Coronary artery (tissue), 2 donors: ENCODE measurements at regions not wholly inside any gene's neighbourhood (a gene's known extent, or its start where the extent isn't known, plus 50 kb on each side); places are given as distances from the start of the nearest gene placed in this dataset.

Experiments
- DNase-seq: peaks from one replicate; pipeline ENCODE4 v3.0.0-alpha.2; 2017; ENCODE audit warnings: low spot score
- H3K27ac ChIP-seq, 2 donors: fragments of 200-600 bp; sonication (generic); one replicate each; pipeline ENCODE4 v1.5.1; 2016 to 2019
- H3K4me3 ChIP-seq: fragments of 200-600 bp; sonication (generic); 2 replicates; pipeline ENCODE4 v1.5.1; 2016; ENCODE audit warnings: mild to moderate bottlenecking, moderate library complexity
- CTCF ChIP-seq: fragments of 200-600 bp; sonication (generic); IDR thresholded peaks from one replicate; pipeline ENCODE4 v1.5.1; 2019; ENCODE audit warnings: antibody characterized with exemption

- DNase-seq, result no peak
- Histone ChIP-seq H3K4me3 (no peak overlapping the region), H3K27ac (peak overlapping the region in 1 of 2 donors; percentile 46)
- TF ChIP-seq CTCF, result no peak
These were observed 81.9 kb upstream of the TSPAN8 start for GRCh38 chr12:71239731-71240130.

- Histone ChIP-seq H3K4me3 (no peak overlapping the region), H3K27ac (no peak overlapping the region)
- DNase-seq, result no peak
- TF ChIP-seq CTCF, result no peak
These were observed 79.3 kb upstream of the TSPAN8 start for GRCh38 chr12:71237128-71237527.

- no peak for TF ChIP-seq CTCF
- Histone ChIP-seq H3K4me3 (no peak overlapping the region), H3K27ac (no peak overlapping the region)
- DNase-seq, result no peak
These were observed 78.4 kb upstream of the TSPAN8 start for GRCh38 chr12:71236133-71236660.

- Histone ChIP-seq H3K4me3 (no peak overlapping the region), H3K27ac (no peak overlapping the region)
- TF ChIP-seq CTCF, result no peak
- DNase-seq, result no peak
These were observed 75.3 kb upstream of the TSPAN8 start for GRCh38 chr12:71233083-71233482.

- TF ChIP-seq CTCF, result no peak
- Histone ChIP-seq H3K4me3 (no peak overlapping the region), H3K27ac (no peak overlapping the region)
- DNase-seq, result no peak
These were observed 72.7 kb upstream of the TSPAN8 start for GRCh38 chr12:71230542-71230941.

GRCh38 chr12:71223139-71223538 is 65.3 kb upstream of the TSPAN8 start:
- no peak overlapping the region for H3K4me3 ChIP-seq
- no peak for TF ChIP-seq CTCF
- no peak for DNase-seq
- H3K27ac ChIP-seq, result no peak overlapping the region

- H3K4me3 ChIP-seq, result no peak overlapping the region
- no peak overlapping the region for H3K27ac ChIP-seq
- no peak for TF ChIP-seq CTCF
These were observed 64.6 kb upstream of the TSPAN8 start for GRCh38 chr12:71222436-71222835.

More at GRCh38 chr12:71222436-71222835, 64.6 kb upstream of the TSPAN8 start:
- DNase-seq, result no peak
